Adrenal gland (tissue), 5 donors: ENCODE measurements at regions not wholly inside any gene's neighbourhood (a gene's known extent, or its start where the extent isn't known, plus 50 kb on each side); places are given as distances from the start of the nearest gene placed in this dataset.

ENCODE experiments used
- CTCF ChIP-seq, 6 experiments: fragments of 450-650 bp in 4 of 6; fragments of 200-600 bp in 2 of 6; sonication (generic) in 1 of 6; IDR thresholded peaks; 1 replicate in 5 of 6; 2 replicates in 1 of 6; pipeline versions ENCODE4 v1.5.1 to v1.8.0; 2016 to 2021; ENCODE audit warnings: antibody characterized with exemption in 6 of 6, mild to moderate bottlenecking in 2 of 6, moderate library complexity in 1 of 6
- POLR2A ChIP-seq, 2 donors: fragments of 450-650 bp; IDR thresholded peaks; one replicate each; pipeline ENCODE4 v1.6.1; 2017; ENCODE audit warnings: antibody characterized with exemption in 2 of 2, mild to moderate bottlenecking in 2 of 2, moderate library complexity in 1 of 2
- donor health status: DM: no; HTN: no; CAD: no.

DNA sequence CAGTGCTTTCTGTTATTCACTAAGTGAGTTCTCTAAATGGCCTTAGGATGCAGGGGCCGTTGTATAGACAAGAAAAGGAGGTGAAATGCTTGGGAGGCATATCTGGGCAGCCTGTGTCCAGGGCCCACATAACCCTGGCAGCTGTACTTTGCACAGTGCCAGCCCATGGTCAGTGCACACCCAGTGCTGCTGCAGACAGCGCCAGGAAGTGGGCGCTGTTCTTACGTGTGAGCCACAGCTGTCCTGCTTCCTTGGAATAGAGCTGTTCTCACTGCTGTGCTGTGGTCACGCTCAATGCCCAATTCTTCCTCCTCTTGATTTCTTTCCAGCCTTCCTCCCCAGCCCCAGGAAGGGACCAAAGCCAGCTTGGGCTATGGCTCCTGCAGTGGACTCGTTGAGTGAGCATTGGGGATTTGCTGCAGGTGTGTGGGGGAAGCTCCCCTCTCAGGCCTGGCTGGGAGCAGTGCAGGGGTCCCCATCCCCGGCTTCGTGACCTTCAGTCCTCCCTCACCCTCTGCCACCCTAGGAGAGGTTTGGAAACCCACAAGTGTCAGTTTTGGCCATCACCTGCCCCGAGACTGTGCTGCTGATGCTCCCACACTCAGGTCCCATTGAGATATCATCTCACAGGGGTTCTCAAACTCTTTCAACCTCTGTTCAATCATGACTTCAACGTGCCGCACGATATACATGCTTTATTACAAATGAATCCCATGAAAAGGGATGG is 246.8 kb upstream of the EXOC2 start:
- no peak for TF ChIP-seq POLR2A (IDR thresholded peaks at IDR 0.05)
- no peak for TF ChIP-seq CTCF (IDR thresholded peaks at IDR 0.05)
